CD4-positive, alpha-beta memory T cell (primary cell): ENCODE measurements at regions not wholly inside any gene's neighbourhood (a gene's known extent, or its start where the extent isn't known, plus 50 kb on each side); places are given as distances from the start of the nearest gene placed in this dataset.

Experiments
- CTCF ChIA-PET: fragments of 350-600 bp; sonication (Branson Sonifier 250); formaldehyde crosslinking; loops from one replicate; lab custom pipeline; 2021; ENCODE audit warnings: inconsistent platforms; ENCODE audit not compliant: partially characterized antibody; lab: Charles Lee
- POLR2A ChIA-PET: fragments of 350-600 bp; sonication (Branson Sonifier 250); formaldehyde crosslinking; loops from one replicate; lab custom pipeline; 2021; ENCODE audit not compliant: partially characterized antibody; lab: Charles Lee
- DNase-seq, 5 donors: peaks; one replicate each; pipeline versions ENCODE4 v3.0.0 to v3.0.0-alpha.2; 2020 to 2022; ENCODE audit warnings: mixed read lengths in 1 of 5
- H3K27ac ChIP-seq: one replicate; pipeline ENCODE4 v1.7.0; 2013; ENCODE audit warnings: low read depth, low read length
- H3K27me3 ChIP-seq: 2 replicates; pipeline ENCODE4 v1.7.0; 2013; ENCODE audit warnings: mild to moderate bottlenecking, low read length, moderate library complexity; ENCODE audit not compliant: insufficient read depth
- H3K36me3 ChIP-seq: 2 replicates; pipeline ENCODE4 v1.7.0; 2013; ENCODE audit warnings: mild to moderate bottlenecking, low read length, moderate library complexity; ENCODE audit not compliant: insufficient read depth
- H3K4me1 ChIP-seq: 2 replicates; pipeline ENCODE4 v1.7.0; 2013; ENCODE audit warnings: mild to moderate bottlenecking, low read length, moderate library complexity; ENCODE audit not compliant: insufficient read depth
- H3K4me3 ChIP-seq, 2 donors: one replicate each; pipeline ENCODE4 v1.7.0; 2013; ENCODE audit warnings: low read length in 2 of 2, mild to moderate bottlenecking in 1 of 2
- H3K9me3 ChIP-seq, 2 donors: one replicate each; pipeline ENCODE4 v1.7.0; 2013; ENCODE audit warnings: low read length in 2 of 2, control low read depth in 1 of 2; ENCODE audit not compliant: control insufficient read depth in 1 of 2
- H3K27ac Mint-ChIP-seq, 7 donors: one replicate each; pipeline ENCODE4 v1.8.0; 2020 to 2021; ENCODE audit warnings: mixed read lengths in 7 of 7, mild to moderate bottlenecking in 6 of 7, inconsistent platforms in 3 of 7, moderate library complexity in 3 of 7
- H3K27me3 Mint-ChIP-seq, 2 donors: one replicate each; pipeline ENCODE4 v1.8.0; 2020 to 2021; ENCODE audit warnings: mixed read lengths in 2 of 2
- H3K36me3 Mint-ChIP-seq, 2 donors: one replicate each; pipeline ENCODE4 v1.8.0; 2020 to 2021; ENCODE audit warnings: mixed read lengths in 2 of 2, inconsistent platforms in 1 of 2, mild to moderate bottlenecking in 1 of 2
- H3K4me1 Mint-ChIP-seq, 4 donors: one replicate each; pipeline ENCODE4 v1.8.0; 2020 to 2021; ENCODE audit warnings: mixed read lengths in 4 of 4, mild to moderate bottlenecking in 1 of 4
- H3K4me3 Mint-ChIP-seq, 8 donors: one replicate each; pipeline ENCODE4 v1.8.0; 2020 to 2021; ENCODE audit warnings: mixed read lengths in 8 of 8, mild to moderate bottlenecking in 7 of 8, moderate library complexity in 6 of 8, inconsistent platforms in 3 of 8
- H3K9me3 Mint-ChIP-seq, 8 donors: one replicate each; pipeline ENCODE4 v1.8.0; 2020 to 2021; ENCODE audit warnings: mixed read lengths in 8 of 8, mild to moderate bottlenecking in 5 of 8, inconsistent platforms in 3 of 8, moderate library complexity in 1 of 8
- intact Hi-C: fragments of 100-400 bp; cut with micrococcal nuclease; formaldehyde crosslinking; loops from one replicate; pipeline ENCODE4 v1.15.1; 2023

- Mint-ChIP-seq H3K9me3 (peaks cover 0 to 8% (median 2%) of the 10 kb centered on the region in 8 donors), H3K36me3 (no peaks in the 10 kb centered on the region), H3K4me1 (no peaks in the 10 kb centered on the region), H3K27ac (no peak overlapping the region), H3K4me3 (no peak overlapping the region), H3K27me3 (no peaks in the 10 kb centered on the region)
- ChIA-PET CTCF (no interaction called here), POLR2A (no interaction called here)
- Histone ChIP-seq H3K4me3 (no peak overlapping the region), H3K27me3 (no peaks in the 10 kb centered on the region), H3K9me3 (no peaks in the 10 kb centered on the region), H3K36me3 (no peaks in the 10 kb centered on the region), H3K4me1 (no peaks in the 10 kb centered on the region), H3K27ac (no peak overlapping the region)
- intact Hi-C loops: no loop called here
- no peak for DNase-seq
Measured at GRCh38 chr12:102562836-102563425, 82.6 kb upstream of the IGF1 start.

GRCh38 chr12:102551186-102551585 is 70.8 kb upstream of the IGF1 start:
- CTCF ChIA-PET: no interaction called here
- H3K36me3 Mint-ChIP-seq: no peaks in the 10 kb centered on the region

GRCh38 chr12:102549691-102550090 is 69.3 kb upstream of the IGF1 start:
- Mint-ChIP-seq H3K4me3 (no peak overlapping the region), H3K36me3 (no peaks in the 10 kb centered on the region), H3K4me1 (no peaks in the 10 kb centered on the region), H3K9me3 (no peaks in the 10 kb centered on the region), H3K27me3 (no peaks in the 10 kb centered on the region), H3K27ac (no peak overlapping the region)
- no peak for DNase-seq
- Histone ChIP-seq H3K36me3 (no peaks in the 10 kb centered on the region), H3K9me3 (no peaks in the 10 kb centered on the region), H3K27ac (no peak overlapping the region), H3K4me3 (no peak overlapping the region), H3K4me1 (no peaks in the 10 kb centered on the region), H3K27me3 (no peaks in the 10 kb centered on the region)
- ChIA-PET POLR2A (no interaction called here), CTCF (no interaction called here)
- intact Hi-C loops: no loop called here

More at GRCh38 chr12:102551186-102551585, 70.8 kb upstream of the IGF1 start:
- Histone ChIP-seq H3K36me3 (no peaks in the 10 kb centered on the region), H3K4me1 (no peaks in the 10 kb centered on the region), H3K27ac (no peak overlapping the region), H3K27me3 (no peaks in the 10 kb centered on the region), H3K9me3 (no peaks in the 10 kb centered on the region), H3K4me3 (no peak overlapping the region)
- Mint-ChIP-seq H3K27ac (no peak overlapping the region), H3K27me3 (no peaks in the 10 kb centered on the region), H3K9me3 (no peaks in the 10 kb centered on the region), H3K4me1 (no peaks in the 10 kb centered on the region), H3K4me3 (no peak overlapping the region)
- POLR2A ChIA-PET: no interaction called here
- DNase-seq: no peak
- intact Hi-C loops: no loop called here

- Mint-ChIP-seq H3K4me3 (no peak overlapping the region), H3K9me3 (no peaks in the 10 kb centered on the region), H3K36me3 (no peaks in the 10 kb centered on the region), H3K27me3 (no peaks in the 10 kb centered on the region), H3K4me1 (no peaks in the 10 kb centered on the region), H3K27ac (no peak overlapping the region)
- ChIA-PET POLR2A (no interaction called here), CTCF (no interaction called here)
- Histone ChIP-seq H3K4me3 (no peak overlapping the region), H3K27ac (no peak overlapping the region), H3K4me1 (no peaks in the 10 kb centered on the region), H3K27me3 (no peaks in the 10 kb centered on the region), H3K9me3 (no peaks in the 10 kb centered on the region), H3K36me3 (no peaks in the 10 kb centered on the region)
- intact Hi-C loops: no loop called here
- DNase-seq: no peak
Measured at GRCh38 chr12:102548543-102548942, 68.2 kb upstream of the IGF1 start.

GRCh38 chr12:102543494-102544485 is 63.4 kb upstream of the IGF1 start:
- Mint-ChIP-seq H3K9me3 (no peaks in the 10 kb centered on the region), H3K27ac (no peak overlapping the region), H3K27me3 (peaks cover 5% of the 10 kb centered on the region in 2 donors), H3K4me1 (no peaks in the 10 kb centered on the region), H3K36me3 (no peaks in the 10 kb centered on the region), H3K4me3 (no peak overlapping the region)
- Histone ChIP-seq H3K9me3 (no peaks in the 10 kb centered on the region), H3K27ac (no peak overlapping the region), H3K4me1 (no peaks in the 10 kb centered on the region), H3K4me3 (no peak overlapping the region), H3K27me3 (no peaks in the 10 kb centered on the region), H3K36me3 (no peaks in the 10 kb centered on the region)
- no peak for DNase-seq
- POLR2A ChIA-PET: no interaction called here
- intact Hi-C loops: no loop called here
- CTCF ChIA-PET: no interaction called here

- H3K4me3 Mint-ChIP-seq: no peak overlapping the region
- POLR2A ChIA-PET: no interaction called here
- Histone ChIP-seq H3K27me3 (no peaks in the 10 kb centered on the region), H3K36me3 (no peaks in the 10 kb centered on the region), H3K9me3 (no peaks in the 10 kb centered on the region), H3K4me1 (no peaks in the 10 kb centered on the region), H3K4me3 (no peak overlapping the region), H3K27ac (no peak overlapping the region)
- CTCF ChIA-PET: no interaction called here
- H3K27me3 Mint-ChIP-seq: peaks cover 5 to 7% of the 10 kb centered on the region in 2 donors
- no peak for DNase-seq
- no peak overlapping the region for H3K27ac Mint-ChIP-seq
- intact Hi-C loops: no loop called here
- no peaks in the 10 kb centered on the region for H3K36me3 Mint-ChIP-seq
- no peaks in the 10 kb centered on the region for H3K9me3 Mint-ChIP-seq
- no peaks in the 10 kb centered on the region for H3K4me1 Mint-ChIP-seq
Measured at GRCh38 chr12:102542816-102543440, 62.6 kb upstream of the IGF1 start.

GRCh38 chr12:102540815-102541385 is 60.5 kb upstream of the IGF1 start:
- no peaks in the 10 kb centered on the region for H3K4me1 Mint-ChIP-seq
- peaks cover 5 to 7% of the 10 kb centered on the region in 2 donors for H3K27me3 Mint-ChIP-seq
- Histone ChIP-seq H3K27me3 (no peaks in the 10 kb centered on the region), H3K9me3 (no peaks in the 10 kb centered on the region), H3K27ac (no peak overlapping the region), H3K4me1 (no peaks in the 10 kb centered on the region), H3K4me3 (no peak overlapping the region), H3K36me3 (no peaks in the 10 kb centered on the region)
- intact Hi-C loops: no loop called here
- no peak for DNase-seq
- no peaks in the 10 kb centered on the region for H3K36me3 Mint-ChIP-seq
- POLR2A ChIA-PET: no interaction called here
- H3K9me3 Mint-ChIP-seq: peaks cover 0 to 2% (median 0%) of the 10 kb centered on the region in 8 donors
- CTCF ChIA-PET: no interaction called here
- no peak overlapping the region for H3K27ac Mint-ChIP-seq
- no peak overlapping the region for H3K4me3 Mint-ChIP-seq
